ENCODE measurements at regions not wholly inside any gene's neighbourhood (a gene's known extent, or its start where the extent isn't known, plus 50 kb on each side); places are given as distances from the start of the nearest gene placed in this dataset.
"Not testable (repeated sequence)": the region's sequence is repeated elsewhere in the genome, so short reads cannot be mapped to it uniquely, and the experiment has no call there.

- ATAC-seq (replicated peaks in 1 of 2) (no peak), DNase-seq (no peak)
- no peaks in the 10 kb centered on the region for H3K36me3 Mint-ChIP-seq (ENCODE audit: insufficient read depth in 2 of 2)
- H3K9me3 Mint-ChIP-seq, result peaks cover 4 to 6% of the 10 kb centered on the region in 2 donors
- H3K27ac Mint-ChIP-seq, result no peak overlapping the region
- no peaks in the 10 kb centered on the region for H3K4me1 Mint-ChIP-seq (ENCODE audit: low read depth)
- H3K4me3 Mint-ChIP-seq, result no peak overlapping the region
- H3K27me3 Mint-ChIP-seq (ENCODE audit: low read depth), result no peaks in the 10 kb centered on the region
Observed at GRCh38 chr7:118826246-118826645, 601.7 kb downstream of the ANKRD7 start.

- DNase-seq (peak; percentile 0 to 1), ATAC-seq (replicated peaks in 1 of 2) (peak; percentile 88 to 92)
- Mint-ChIP-seq H3K9me3 (peaks cover 0 to 5% of the 10 kb centered on the region in 2 donors), H3K27ac (no peak overlapping the region), H3K36me3 (ENCODE audit: insufficient read depth in 2 of 2) (no peaks in the 10 kb centered on the region), H3K27me3 (ENCODE audit: low read depth) (no peaks in the 10 kb centered on the region), H3K4me1 (ENCODE audit: low read depth) (no peaks in the 10 kb centered on the region), H3K4me3 (no peak overlapping the region)
Observed at GRCh38 chr7:118836933-118837332, 612.4 kb downstream of the ANKRD7 start.

DNA sequence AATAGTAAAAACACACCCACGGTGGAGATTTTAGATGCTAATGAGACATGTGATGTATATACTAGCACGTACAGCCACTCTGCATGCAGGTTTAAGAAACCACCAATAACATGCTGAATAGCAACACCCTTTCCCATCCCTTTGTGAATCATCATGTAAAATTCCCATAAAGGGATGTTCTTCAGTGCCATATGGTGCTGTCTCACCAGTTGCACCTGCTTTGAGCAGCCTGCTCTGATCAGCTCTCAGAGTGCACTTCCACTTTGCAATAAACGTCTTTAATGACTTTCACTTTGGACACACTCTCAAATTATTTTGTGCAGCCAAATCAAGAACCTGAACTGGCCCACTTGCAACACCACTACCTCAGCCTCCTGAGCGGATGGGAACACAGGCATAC, 615.0 kb downstream of the ANKRD7 start:
- H3K4me3 Mint-ChIP-seq, result no peak overlapping the region
- DNase-seq (no peak), ATAC-seq (replicated peaks in 1 of 2) (no peak)
- H3K27ac Mint-ChIP-seq, result no peak overlapping the region
- H3K9me3 Mint-ChIP-seq, result peaks cover 0 to 5% of the 10 kb centered on the region in 2 donors
- H3K4me1 Mint-ChIP-seq (ENCODE audit: low read depth), result no peaks in the 10 kb centered on the region
- no peaks in the 10 kb centered on the region for H3K36me3 Mint-ChIP-seq (ENCODE audit: insufficient read depth in 2 of 2)
- H3K27me3 Mint-ChIP-seq (ENCODE audit: low read depth), result no peaks in the 10 kb centered on the region

DNA sequence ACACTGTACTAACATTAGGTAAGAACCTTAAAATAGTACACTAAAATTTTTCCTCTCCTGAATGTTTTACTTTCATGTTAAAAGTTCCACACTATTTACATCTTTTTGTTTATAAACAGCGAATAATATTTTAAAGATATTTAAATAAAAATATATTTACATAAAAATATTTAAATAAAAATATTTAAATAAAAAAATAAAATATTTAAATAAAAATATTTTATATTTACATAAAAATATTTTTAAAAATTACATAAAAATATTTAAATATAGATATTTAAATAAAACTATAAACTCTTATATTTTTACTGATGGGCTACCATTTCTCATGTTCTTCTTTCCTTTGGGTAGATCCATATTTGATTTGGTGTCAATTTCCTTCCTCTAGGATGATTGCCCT, 619.0 kb downstream of the ANKRD7 start:
- H3K36me3 Mint-ChIP-seq (ENCODE audit: insufficient read depth in 2 of 2), result no peaks in the 10 kb centered on the region
- H3K4me3 Mint-ChIP-seq, result no peak overlapping the region
- ATAC-seq (replicated peaks in 1 of 2), result no peak
- H3K9me3 Mint-ChIP-seq, result peaks cover 5% of the 10 kb centered on the region in 2 donors
- no peaks in the 10 kb centered on the region for H3K4me1 Mint-ChIP-seq (ENCODE audit: low read depth)
- no peak overlapping the region for H3K27ac Mint-ChIP-seq
- no peaks in the 10 kb centered on the region for H3K27me3 Mint-ChIP-seq (ENCODE audit: low read depth)
- DNase-seq, result no peak

DNA sequence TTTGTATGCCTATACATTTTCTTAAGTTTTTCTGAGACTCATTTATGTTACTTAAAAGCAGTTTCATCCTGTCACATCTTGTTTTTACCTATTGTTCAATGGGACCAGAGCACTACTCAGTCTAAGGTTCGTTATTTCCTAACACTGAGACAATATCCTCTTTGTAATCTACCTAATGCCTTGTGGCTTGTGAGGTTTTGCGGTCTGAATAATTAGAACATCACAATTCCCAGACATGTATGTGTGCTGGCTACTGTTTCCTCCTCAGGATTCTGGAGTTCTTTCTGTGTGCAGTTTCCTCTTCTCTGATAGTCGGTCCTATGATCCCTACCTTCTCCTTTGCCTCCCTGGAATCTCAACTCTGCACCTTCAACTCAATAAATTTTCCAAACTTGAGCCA, 620.2 kb downstream of the ANKRD7 start:
- no peak for DNase-seq
- no peak for ATAC-seq (replicated peaks in 1 of 2)
- Mint-ChIP-seq H3K4me1 (ENCODE audit: low read depth) (no peaks in the 10 kb centered on the region), H3K4me3 (no peak overlapping the region), H3K9me3 (peaks cover 2 to 5% of the 10 kb centered on the region in 2 donors), H3K27me3 (ENCODE audit: low read depth) (no peaks in the 10 kb centered on the region), H3K36me3 (ENCODE audit: insufficient read depth in 2 of 2) (no peaks in the 10 kb centered on the region), H3K27ac (no peak overlapping the region)

DNA sequence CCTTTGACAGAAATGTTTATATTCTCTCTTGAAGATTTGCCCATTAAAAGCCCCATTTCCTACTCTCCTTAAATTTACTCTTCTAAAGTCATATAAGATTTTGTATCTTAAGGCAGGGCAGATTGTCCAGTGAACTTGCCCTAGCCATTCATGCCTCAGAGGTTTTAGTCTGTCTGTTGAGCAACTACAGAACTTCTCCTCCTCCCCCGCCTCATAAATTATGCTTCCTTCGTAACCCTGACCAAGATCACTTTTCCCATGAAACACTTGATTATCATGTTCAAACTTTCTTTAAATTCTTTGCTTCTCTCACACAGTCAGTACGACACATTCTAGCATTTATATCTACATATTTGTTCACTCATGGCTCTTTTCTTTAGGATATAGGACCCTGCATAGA, 621.3 kb downstream of the ANKRD7 start:
- ATAC-seq (replicated peaks in 1 of 2) (no peak), DNase-seq (no peak)
- peaks cover 0 to 5% of the 10 kb centered on the region in 2 donors for H3K9me3 Mint-ChIP-seq
- no peak overlapping the region for H3K4me3 Mint-ChIP-seq
- no peak overlapping the region for H3K27ac Mint-ChIP-seq
- H3K36me3 Mint-ChIP-seq (ENCODE audit: insufficient read depth in 2 of 2), result no peaks in the 10 kb centered on the region
- H3K27me3 Mint-ChIP-seq (ENCODE audit: low read depth), result no peaks in the 10 kb centered on the region
- no peaks in the 10 kb centered on the region for H3K4me1 Mint-ChIP-seq (ENCODE audit: low read depth)

- no peak for ATAC-seq (replicated peaks in 1 of 2)
Observed at GRCh38 chr7:118846977-118847376, 622.5 kb downstream of the ANKRD7 start.

DNA sequence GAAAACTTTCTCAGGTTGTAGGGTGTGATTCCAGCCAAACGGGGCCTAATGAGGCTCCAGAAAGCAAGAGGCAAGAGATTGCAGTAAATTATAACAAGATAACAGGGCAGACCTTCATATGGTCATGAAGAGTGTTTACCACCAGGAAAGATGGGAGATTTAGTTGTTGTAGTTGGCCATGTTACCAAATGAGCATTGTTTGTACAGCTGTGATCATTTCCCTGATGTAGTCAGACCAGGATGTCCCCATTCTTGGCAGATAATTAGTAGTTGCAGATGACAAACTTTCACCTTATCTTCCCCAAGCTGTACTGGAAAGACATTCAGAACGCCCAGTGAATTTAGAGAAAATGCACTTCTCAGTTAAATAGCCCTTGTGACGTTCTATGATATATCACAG, 630.8 kb downstream of the ANKRD7 start:
- H3K9me3 Mint-ChIP-seq, result peaks cover 3 to 7% of the 10 kb centered on the region in 2 donors
- no peak for ATAC-seq (replicated peaks in 1 of 2)

More at GRCh38 chr7:118846977-118847376, 622.5 kb downstream of the ANKRD7 start:
- H3K36me3 Mint-ChIP-seq (ENCODE audit: insufficient read depth in 2 of 2), result no peaks in the 10 kb centered on the region
- H3K9me3 Mint-ChIP-seq, result peaks cover 0 to 5% of the 10 kb centered on the region in 2 donors
- no peaks in the 10 kb centered on the region for H3K4me1 Mint-ChIP-seq (ENCODE audit: low read depth)
- H3K27me3 Mint-ChIP-seq (ENCODE audit: low read depth), result no peaks in the 10 kb centered on the region
- no peak overlapping the region for H3K27ac Mint-ChIP-seq
- DNase-seq, result no peak
- no peak overlapping the region for H3K4me3 Mint-ChIP-seq

GRCh38 chr7:118858651-118859149, 634.2 kb downstream of the ANKRD7 start:
- H3K4me3 Mint-ChIP-seq, result no peak overlapping the region
- no peak for DNase-seq
- no peaks in the 10 kb centered on the region for H3K36me3 Mint-ChIP-seq (ENCODE audit: insufficient read depth in 2 of 2)
- H3K27me3 Mint-ChIP-seq (ENCODE audit: low read depth), result no peaks in the 10 kb centered on the region
- ATAC-seq (replicated peaks in 1 of 2), result no peak
- H3K27ac Mint-ChIP-seq, result no peak overlapping the region
- H3K4me1 Mint-ChIP-seq (ENCODE audit: low read depth), result no peaks in the 10 kb centered on the region
- H3K9me3 Mint-ChIP-seq, result peaks cover 3 to 7% of the 10 kb centered on the region in 2 donors

More for the DNA sequence above, 630.8 kb downstream of the ANKRD7 start:
- Mint-ChIP-seq H3K27ac (no peak overlapping the region), H3K4me1 (ENCODE audit: low read depth) (no peaks in the 10 kb centered on the region), H3K36me3 (ENCODE audit: insufficient read depth in 2 of 2) (no peaks in the 10 kb centered on the region), H3K4me3 (no peak overlapping the region), H3K27me3 (ENCODE audit: low read depth) (no peaks in the 10 kb centered on the region)
- DNase-seq, result no peak

DNA sequence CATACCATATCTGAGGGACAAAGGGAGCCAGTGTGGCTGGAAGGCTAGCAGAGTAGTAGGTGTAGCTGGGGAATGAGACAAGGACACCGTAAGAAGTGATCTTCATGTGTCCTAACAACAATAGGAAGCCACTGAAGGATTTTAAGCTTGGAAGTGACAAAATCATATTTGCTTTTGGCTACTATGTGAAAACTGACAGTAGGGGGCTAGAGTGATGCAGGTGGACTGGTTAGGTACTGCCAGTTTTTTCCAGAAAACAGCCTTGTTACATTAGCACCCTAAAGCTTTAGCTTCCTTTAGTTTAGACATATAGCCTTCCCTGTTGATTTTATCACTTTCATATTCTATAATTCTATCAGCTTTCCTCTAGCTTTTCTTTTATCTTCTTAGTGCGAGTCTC, 637.1 kb downstream of the ANKRD7 start:
- no peak overlapping the region for H3K4me3 Mint-ChIP-seq
- peaks cover 3 to 7% of the 10 kb centered on the region in 2 donors for H3K9me3 Mint-ChIP-seq
- H3K4me1 Mint-ChIP-seq (ENCODE audit: low read depth), result no peaks in the 10 kb centered on the region
- H3K27ac Mint-ChIP-seq, result no peak overlapping the region
- H3K36me3 Mint-ChIP-seq (ENCODE audit: insufficient read depth in 2 of 2), result no peaks in the 10 kb centered on the region
- ATAC-seq (replicated peaks in 1 of 2) (no peak), DNase-seq (no peak)
- no peaks in the 10 kb centered on the region for H3K27me3 Mint-ChIP-seq (ENCODE audit: low read depth)

DNA sequence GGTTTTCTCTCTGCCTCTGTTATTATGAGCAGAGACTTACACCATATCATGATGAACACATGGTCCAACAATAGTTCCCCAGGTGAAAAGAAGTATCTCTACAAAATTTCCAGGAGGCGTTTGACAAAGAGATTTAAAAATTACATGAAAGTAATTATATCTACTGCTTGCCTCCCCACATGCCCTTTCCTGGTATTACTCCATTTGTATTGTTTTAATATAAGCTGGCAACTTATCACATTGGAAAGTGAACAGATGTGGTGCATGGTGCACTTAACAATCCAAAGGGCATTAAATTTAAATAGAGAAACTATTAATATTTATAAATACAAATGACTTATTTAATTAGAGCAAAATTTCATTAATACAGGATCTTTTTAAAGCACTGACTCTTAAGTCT, 638.2 kb downstream of the ANKRD7 start:
- Mint-ChIP-seq H3K36me3 (ENCODE audit: insufficient read depth in 2 of 2) (no peaks in the 10 kb centered on the region), H3K27me3 (ENCODE audit: low read depth) (no peaks in the 10 kb centered on the region), H3K4me3 (no peak overlapping the region), H3K27ac (no peak overlapping the region), H3K4me1 (ENCODE audit: low read depth) (no peaks in the 10 kb centered on the region), H3K9me3 (peaks cover 0 to 8% of the 10 kb centered on the region in 2 donors)
- DNase-seq, result no peak
- no peak for ATAC-seq (replicated peaks in 1 of 2)

GRCh38 chr7:118863966-118864365, 639.5 kb downstream of the ANKRD7 start:
- Mint-ChIP-seq H3K9me3 (peaks cover 0 to 5% of the 10 kb centered on the region in 2 donors), H3K4me1 (ENCODE audit: low read depth) (no peaks in the 10 kb centered on the region), H3K27me3 (ENCODE audit: low read depth) (no peaks in the 10 kb centered on the region), H3K4me3 (no peak overlapping the region), H3K36me3 (ENCODE audit: insufficient read depth in 2 of 2) (no peaks in the 10 kb centered on the region), H3K27ac (no peak overlapping the region)
- DNase-seq, result no peak
- ATAC-seq (replicated peaks in 1 of 2), result no peak

- Mint-ChIP-seq H3K9me3 (peaks cover 2 to 3% of the 10 kb centered on the region in 2 donors), H3K36me3 (ENCODE audit: insufficient read depth in 2 of 2) (no peaks in the 10 kb centered on the region), H3K4me3 (no peak overlapping the region), H3K4me1 (ENCODE audit: low read depth) (no peaks in the 10 kb centered on the region), H3K27ac (no peak overlapping the region), H3K27me3 (ENCODE audit: low read depth) (no peaks in the 10 kb centered on the region)
- DNase-seq (no peak), ATAC-seq (replicated peaks in 1 of 2) (no peak)
Observed at GRCh38 chr7:118867860-118868259, 643.4 kb downstream of the ANKRD7 start.

DNA sequence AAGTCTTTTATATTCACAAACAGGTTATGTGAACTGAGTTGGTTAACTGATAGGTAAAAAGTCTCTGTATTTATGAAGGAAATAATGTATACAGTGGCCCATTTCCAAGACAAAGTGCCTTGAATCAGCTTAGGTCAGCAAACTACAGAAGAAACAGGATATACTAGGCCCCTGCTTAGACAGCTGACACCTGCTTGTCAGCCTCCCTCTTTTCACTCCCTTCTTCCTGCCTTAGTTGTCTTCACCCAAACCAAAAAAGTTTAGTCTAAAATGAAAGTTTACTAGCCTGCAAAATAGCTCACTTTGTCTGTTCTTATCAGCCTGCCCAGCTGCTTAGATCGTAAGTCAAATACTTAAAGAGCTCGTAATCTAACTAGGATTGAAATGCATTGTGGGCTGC, 644.6 kb downstream of the ANKRD7 start:
- H3K27ac Mint-ChIP-seq, result not testable (repeated sequence)

More for the DNA sequence above, 644.6 kb downstream of the ANKRD7 start:
- not testable (repeated sequence) for DNase-seq; H3K4me1 Mint-ChIP-seq (ENCODE audit: low read depth); H3K4me3 Mint-ChIP-seq; H3K36me3 Mint-ChIP-seq (ENCODE audit: insufficient read depth in 2 of 2); ATAC-seq (replicated peaks in 1 of 2); H3K27me3 Mint-ChIP-seq (ENCODE audit: low read depth); H3K9me3 Mint-ChIP-seq

Measured in activated T-cell treated with anti-CD3 and anti-CD28 coated beads, Interleukin-2, amount 50 U/mL, for 72 hours (primary cell).